ENCODE measurements at regions not wholly inside any gene's neighbourhood (a gene's known extent, or its start where the extent isn't known, plus 50 kb on each side); places are given as distances from the start of the nearest gene placed in this dataset.

GRCh38 chr2:7997279-7997678 is 684.6 kb upstream of the ID2 start:
- Histone ChIP-seq H3K9ac (ENCODE audit: low read depth in 1 of 2, low read length in 2 of 2) (no peak overlapping the region), H3K36me3 (ENCODE audit: control insufficient read depth in 4 of 4, insufficient read depth in 3 of 4, low read depth in 1 of 4, low read length in 3 of 4) (no peaks in the 10 kb centered on the region), H3K9me3 (ENCODE audit: control insufficient read depth in 4 of 4, low read length in 3 of 4) (no peaks in the 10 kb centered on the region), H3K4me1 (ENCODE audit: control insufficient read depth in 4 of 4, insufficient read depth in 4 of 4, low read length in 3 of 4) (no peaks in the 10 kb centered on the region), H3K27ac (ENCODE audit: low read depth in 1 of 2, low read length in 2 of 2) (no peak overlapping the region), H3K4me3 (ENCODE audit: low read depth in 1 of 3, low read length in 3 of 3) (no peak overlapping the region), H3K27me3 (ENCODE audit: control insufficient read depth in 4 of 4, insufficient read depth in 4 of 4, low read length in 3 of 4) (no peaks in the 10 kb centered on the region)
- 88% methylated on average over 2 of the region's 2 CpGs for WGBS
- DNase-seq (ENCODE audit: low spot score) = no peak
- TF ChIP-seq JUND (IDR thresholded peaks at IDR 0.05) = no peak
- TF ChIP-seq, protein P1, sequence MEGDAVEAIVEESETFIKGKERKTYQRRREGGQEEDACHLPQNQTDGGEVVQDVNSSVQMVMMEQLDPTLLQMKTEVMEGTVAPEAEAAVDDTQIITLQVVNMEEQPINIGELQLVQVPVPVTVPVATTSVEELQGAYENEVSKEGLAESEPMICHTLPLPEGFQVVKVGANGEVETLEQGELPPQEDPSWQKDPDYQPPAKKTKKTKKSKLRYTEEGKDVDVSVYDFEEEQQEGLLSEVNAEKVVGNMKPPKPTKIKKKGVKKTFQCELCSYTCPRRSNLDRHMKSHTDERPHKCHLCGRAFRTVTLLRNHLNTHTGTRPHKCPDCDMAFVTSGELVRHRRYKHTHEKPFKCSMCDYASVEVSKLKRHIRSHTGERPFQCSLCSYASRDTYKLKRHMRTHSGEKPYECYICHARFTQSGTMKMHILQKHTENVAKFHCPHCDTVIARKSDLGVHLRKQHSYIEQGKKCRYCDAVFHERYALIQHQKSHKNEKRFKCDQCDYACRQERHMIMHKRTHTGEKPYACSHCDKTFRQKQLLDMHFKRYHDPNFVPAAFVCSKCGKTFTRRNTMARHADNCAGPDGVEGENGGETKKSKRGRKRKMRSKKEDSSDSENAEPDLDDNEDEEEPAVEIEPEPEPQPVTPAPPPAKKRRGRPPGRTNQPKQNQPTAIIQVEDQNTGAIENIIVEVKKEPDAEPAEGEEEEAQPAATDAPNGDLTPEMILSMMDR (IDR thresholded peaks at IDR 0.05; ENCODE audit: low read depth, low read length, missing input control) = no peak
- TF ChIP-seq, protein P2, sequence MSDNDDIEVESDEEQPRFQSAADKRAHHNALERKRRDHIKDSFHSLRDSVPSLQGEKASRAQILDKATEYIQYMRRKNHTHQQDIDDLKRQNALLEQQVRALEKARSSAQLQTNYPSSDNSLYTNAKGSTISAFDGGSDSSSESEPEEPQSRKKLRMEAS (IDR thresholded peaks at IDR 0.05) = no peak

- Histone ChIP-seq H3K27me3 (ENCODE audit: control insufficient read depth in 4 of 4, insufficient read depth in 4 of 4, low read length in 3 of 4) (no peaks in the 10 kb centered on the region), H3K4me1 (ENCODE audit: control insufficient read depth in 4 of 4, insufficient read depth in 4 of 4, low read length in 3 of 4) (no peaks in the 10 kb centered on the region), H3K36me3 (ENCODE audit: control insufficient read depth in 4 of 4, insufficient read depth in 3 of 4, low read depth in 1 of 4, low read length in 3 of 4) (no peaks in the 10 kb centered on the region), H3K9ac (ENCODE audit: low read depth in 1 of 2, low read length in 2 of 2) (no peak overlapping the region), H3K9me3 (ENCODE audit: control insufficient read depth in 4 of 4, low read length in 3 of 4) (no peaks in the 10 kb centered on the region), H3K27ac (ENCODE audit: low read depth in 1 of 2, low read length in 2 of 2) (no peak overlapping the region), H3K4me3 (ENCODE audit: low read depth in 1 of 3, low read length in 3 of 3) (no peak overlapping the region)
- TF ChIP-seq, protein P1 (IDR thresholded peaks at IDR 0.05; ENCODE audit: low read depth, low read length, missing input control) = no peak
- TF ChIP-seq JUND (IDR thresholded peaks at IDR 0.05) (no peak), RXRA (IDR thresholded peaks at IDR 0.05) (no peak), SP1 (IDR thresholded peaks at IDR 0.05) (no peak), FOXA2 (IDR thresholded peaks at IDR 0.05) (no peak), ATF3 (IDR thresholded peaks at IDR 0.05) (no peak), TAF1 (conservative IDR thresholded peaks at IDR 0.05) (no peak), YY1 (IDR thresholded peaks at IDR 0.05) (no peak), GABPA (IDR thresholded peaks at IDR 0.05 in 1 of 2, conservative IDR thresholded peaks at IDR 0.05 in 1 of 2) (no peak), RAD21 (IDR thresholded peaks at IDR 0.05) (no peak), HNF4A (conservative IDR thresholded peaks at IDR 0.05) (no peak), NR2F2 (IDR thresholded peaks at IDR 0.05) (no peak), EGR1 (IDR thresholded peaks at IDR 0.05; ENCODE audit: low read depth in 2 of 2) (no peak)
- TF ChIP-seq, protein P2 (IDR thresholded peaks at IDR 0.05) = no peak
- TF ChIP-seq, protein P3, sequence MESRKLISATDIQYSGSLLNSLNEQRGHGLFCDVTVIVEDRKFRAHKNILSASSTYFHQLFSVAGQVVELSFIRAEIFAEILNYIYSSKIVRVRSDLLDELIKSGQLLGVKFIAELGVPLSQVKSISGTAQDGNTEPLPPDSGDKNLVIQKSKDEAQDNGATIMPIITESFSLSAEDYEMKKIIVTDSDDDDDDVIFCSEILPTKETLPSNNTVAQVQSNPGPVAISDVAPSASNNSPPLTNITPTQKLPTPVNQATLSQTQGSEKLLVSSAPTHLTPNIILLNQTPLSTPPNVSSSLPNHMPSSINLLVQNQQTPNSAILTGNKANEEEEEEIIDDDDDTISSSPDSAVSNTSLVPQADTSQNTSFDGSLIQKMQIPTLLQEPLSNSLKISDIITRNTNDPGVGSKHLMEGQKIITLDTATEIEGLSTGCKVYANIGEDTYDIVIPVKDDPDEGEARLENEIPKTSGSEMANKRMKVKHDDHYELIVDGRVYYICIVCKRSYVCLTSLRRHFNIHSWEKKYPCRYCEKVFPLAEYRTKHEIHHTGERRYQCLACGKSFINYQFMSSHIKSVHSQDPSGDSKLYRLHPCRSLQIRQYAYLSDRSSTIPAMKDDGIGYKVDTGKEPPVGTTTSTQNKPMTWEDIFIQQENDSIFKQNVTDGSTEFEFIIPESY (IDR thresholded peaks at IDR 0.05) = no peak
- TF ChIP-seq, protein P4, sequence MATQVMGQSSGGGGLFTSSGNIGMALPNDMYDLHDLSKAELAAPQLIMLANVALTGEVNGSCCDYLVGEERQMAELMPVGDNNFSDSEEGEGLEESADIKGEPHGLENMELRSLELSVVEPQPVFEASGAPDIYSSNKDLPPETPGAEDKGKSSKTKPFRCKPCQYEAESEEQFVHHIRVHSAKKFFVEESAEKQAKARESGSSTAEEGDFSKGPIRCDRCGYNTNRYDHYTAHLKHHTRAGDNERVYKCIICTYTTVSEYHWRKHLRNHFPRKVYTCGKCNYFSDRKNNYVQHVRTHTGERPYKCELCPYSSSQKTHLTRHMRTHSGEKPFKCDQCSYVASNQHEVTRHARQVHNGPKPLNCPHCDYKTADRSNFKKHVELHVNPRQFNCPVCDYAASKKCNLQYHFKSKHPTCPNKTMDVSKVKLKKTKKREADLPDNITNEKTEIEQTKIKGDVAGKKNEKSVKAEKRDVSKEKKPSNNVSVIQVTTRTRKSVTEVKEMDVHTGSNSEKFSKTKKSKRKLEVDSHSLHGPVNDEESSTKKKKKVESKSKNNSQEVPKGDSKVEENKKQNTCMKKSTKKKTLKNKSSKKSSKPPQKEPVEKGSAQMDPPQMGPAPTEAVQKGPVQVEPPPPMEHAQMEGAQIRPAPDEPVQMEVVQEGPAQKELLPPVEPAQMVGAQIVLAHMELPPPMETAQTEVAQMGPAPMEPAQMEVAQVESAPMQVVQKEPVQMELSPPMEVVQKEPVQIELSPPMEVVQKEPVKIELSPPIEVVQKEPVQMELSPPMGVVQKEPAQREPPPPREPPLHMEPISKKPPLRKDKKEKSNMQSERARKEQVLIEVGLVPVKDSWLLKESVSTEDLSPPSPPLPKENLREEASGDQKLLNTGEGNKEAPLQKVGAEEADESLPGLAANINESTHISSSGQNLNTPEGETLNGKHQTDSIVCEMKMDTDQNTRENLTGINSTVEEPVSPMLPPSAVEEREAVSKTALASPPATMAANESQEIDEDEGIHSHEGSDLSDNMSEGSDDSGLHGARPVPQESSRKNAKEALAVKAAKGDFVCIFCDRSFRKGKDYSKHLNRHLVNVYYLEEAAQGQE (IDR thresholded peaks at IDR 0.05) = no peak
- DNase-seq (ENCODE audit: low spot score) = no peak
- 91% methylated on average over 11 of the region's 11 CpGs for WGBS
Measured at GRCh38 chr2:7999683-8000476, 682.0 kb upstream of the ID2 start.
